ENCODE measurements at regions not wholly inside any gene's neighbourhood (a gene's known extent, or its start where the extent isn't known, plus 50 kb on each side); places are given as distances from the start of the nearest gene placed in this dataset.

DNA sequence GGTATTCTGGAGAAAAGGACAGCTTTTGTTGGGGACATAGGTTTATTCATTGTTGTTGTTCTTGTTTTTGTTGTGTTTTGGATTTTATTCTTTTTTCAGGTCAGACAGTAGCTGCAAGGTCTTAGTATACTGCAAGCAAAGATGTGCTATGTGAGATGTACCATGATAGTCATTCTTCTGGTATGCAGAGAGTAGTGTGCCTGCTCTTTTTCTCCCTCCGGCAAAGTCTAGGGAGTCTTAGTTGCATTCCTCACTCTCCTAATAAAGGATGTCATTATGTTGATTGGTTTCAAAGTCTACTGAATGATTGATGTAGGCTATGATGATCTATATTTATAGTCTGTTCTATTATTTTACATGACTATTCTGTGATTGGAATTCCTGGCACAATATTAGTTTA is 119.9 kb upstream of the POF1B start:
- TF ChIP-seq TCF12 (IDR thresholded peaks at IDR 0.05; ENCODE audit: low read depth) (no peak), CEBPB (IDR thresholded peaks at IDR 0.05) (no peak)
